ENCODE measurements at regions not wholly inside any gene's neighbourhood (a gene's known extent, or its start where the extent isn't known, plus 50 kb on each side); places are given as distances from the start of the nearest gene placed in this dataset.
A peak's percentile ranks its signal among the peaks of the same experiment; 100 is the strongest.

DNA sequence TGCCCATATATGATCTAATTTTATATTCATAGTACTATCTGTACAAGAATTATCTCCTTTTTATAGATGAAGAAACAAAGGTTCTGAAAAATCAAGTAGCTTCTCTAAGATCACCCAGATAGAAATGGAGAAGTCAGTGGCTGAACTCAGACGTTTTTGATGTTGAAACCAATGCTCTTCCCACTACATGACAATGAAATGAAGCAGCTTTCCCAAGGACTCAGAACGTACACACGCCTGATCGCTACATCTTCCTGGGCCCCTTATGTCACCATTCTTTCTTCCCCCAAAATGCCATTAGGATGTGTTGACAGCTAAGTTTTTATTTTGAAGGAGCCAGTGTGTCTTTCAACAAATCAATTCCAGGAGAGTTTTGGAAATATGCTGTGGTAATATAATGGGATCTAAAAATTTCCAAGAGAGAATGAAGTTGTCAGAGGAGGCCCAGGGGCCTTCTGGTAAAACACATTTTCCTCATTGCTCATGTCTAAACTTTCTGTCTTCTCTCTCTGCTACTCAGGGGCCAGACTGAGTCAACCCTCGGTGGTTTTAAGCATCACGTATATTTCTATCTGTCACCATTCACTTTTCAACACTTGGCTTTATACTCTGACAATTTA lies 98.1 kb upstream of the COL21A1 start:
- no peak for FAIRE-seq

DNA sequence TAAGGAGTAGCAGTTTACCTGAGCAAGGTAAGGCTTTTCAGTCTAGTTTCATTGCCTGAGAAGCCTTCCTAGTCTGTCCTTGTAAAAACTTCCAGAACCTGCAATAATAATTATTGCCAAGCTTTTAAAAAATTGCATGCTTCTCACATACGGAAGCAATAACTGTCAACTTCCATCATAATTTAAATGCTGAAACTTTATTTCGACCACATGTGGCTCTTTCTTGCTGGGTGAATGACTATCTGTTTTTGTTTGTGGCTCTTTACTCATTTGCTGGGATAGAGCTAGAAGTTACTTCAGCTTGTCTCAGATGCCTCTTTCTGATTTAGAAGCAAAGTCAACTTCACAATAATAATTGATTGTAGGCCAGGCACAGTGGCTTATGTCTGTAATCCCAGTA lies 95.9 kb upstream of the COL21A1 start:
- peak; percentile 96 for FAIRE-seq

GRCh38 chr6:56339524-56339923 lies 92.1 kb upstream of the COL21A1 start:
- no peak for FAIRE-seq

DNA sequence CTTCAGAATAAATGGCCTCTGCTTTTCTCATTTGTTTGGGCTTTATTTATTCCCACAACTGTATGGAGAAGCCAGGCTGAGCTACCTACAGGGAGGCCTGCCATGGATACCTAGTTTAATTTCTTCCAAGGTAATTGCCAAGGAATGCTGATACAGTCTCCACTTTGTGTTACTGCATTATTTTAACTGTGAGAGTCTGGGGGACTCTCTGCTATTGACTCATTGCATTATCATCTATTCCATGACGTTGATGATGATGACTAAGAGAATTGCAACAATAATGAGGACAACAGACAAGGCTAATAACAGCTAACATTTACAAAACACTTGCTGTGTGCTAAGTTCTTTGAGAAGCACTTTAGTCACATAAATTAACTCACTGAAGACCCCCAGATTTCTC lies 88.3 kb upstream of the COL21A1 start:
- FAIRE-seq = no peak

GRCh38 chr6:56334937-56335336 lies 87.6 kb upstream of the COL21A1 start:
- no peak for FAIRE-seq

DNA sequence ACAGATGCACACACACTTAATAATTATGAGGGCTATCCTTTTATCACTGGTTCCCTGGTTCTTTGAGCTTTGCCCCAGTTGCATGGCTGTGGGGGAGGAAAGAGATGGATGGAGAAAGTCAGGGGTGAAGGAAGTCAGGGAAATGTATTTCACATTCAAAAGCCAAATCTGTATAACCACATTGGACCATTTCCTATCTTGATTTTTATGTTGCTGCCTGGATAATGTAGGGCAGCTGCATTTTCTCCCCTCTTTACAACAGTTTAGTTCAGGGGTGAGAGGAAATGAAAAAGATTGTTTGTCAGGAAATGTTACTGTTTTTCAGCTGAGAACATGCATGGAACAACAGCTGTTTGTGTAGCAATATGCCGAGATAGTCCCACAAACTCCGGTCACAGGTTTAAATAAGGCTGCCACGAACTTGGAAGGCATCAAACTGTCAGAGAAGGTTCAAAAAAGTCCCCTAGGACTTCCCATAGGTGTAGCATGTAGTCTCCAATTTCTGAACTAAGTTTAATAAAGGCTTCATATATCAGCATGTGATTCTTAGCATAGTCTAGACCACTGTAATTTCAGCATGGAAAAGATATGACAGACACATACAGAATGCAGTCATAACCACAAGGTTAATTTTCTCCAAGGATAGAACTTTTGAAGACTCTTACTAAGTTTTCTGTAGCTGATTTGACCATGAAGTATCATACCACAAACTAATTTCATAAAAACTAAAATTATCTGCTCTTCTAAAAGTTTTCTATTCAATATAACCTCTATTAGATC lies 82.1 kb upstream of the COL21A1 start:
- peak; percentile 95 for FAIRE-seq

DNA sequence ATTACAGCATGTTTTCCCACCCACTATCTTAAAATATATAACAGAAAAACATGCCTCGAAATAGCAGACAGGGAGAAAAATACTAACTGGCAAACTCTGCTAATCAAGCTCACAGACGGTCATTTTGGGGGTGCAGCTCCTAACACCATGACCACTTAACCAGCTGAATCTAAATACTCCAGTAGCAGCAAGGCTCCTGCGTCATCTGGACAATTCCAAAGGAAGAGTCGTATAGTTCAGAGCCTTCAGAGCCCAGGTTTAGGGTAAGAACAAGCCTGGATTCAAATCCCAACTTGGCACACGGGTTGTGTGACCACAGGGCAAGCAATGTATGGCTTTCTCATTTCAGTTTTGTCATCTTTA lies 81.3 kb upstream of the COL21A1 start:
- no peak for FAIRE-seq

DNA sequence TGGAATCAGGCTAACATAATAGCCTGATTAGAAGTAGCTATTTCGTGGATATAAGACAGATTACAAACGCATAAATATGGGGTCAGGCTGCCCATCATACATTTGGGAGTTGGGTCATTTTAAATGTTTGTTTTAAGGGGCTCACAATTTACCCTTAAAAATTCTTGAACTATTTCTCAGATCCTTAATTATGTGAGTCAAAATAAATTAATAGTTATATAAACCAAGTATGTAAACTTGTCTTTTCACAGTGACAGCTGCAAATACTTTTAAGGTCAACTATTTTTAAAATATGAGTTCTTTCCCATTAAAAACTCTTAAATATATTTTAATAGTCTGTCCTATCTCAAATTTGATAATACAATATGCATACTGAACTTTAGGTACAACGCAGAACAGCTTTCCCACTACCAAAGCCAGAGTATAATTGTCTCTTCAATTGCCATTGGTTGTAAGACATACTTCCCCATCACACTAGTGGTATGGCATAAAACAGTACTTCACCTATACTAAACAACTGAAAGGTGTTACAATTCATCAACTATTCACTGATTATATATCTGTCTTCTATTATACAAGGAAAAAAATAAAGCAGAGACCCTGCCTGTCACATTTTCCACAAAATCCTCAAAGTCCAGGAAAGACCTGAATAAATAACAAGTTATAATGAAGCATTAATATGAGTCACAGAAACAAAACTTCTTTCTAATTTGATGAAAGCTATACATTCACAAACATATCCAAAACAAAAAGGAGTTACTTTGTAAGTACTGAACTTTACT lies 80.8 kb upstream of the COL21A1 start:
- FAIRE-seq = peak; percentile 97

DNA sequence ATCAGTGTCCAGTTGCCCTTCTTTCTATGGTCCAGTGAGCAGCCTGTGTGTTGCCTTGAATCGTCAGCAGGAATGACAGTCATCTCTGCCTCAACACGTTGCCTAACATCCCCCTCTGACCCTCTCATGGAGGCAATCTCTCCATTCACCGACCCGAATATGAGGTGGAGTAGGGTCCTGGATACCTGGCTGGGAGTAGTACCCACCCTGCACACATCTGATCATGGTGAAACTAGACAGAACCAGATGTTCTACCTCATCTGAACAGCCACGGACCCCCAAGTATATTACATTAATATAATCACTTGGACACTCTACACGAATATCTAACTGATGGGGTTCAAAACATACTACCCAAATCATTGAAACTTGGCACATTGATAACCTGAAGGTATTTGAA lies 77.0 kb upstream of the COL21A1 start:
- no peak for FAIRE-seq

- no peak for FAIRE-seq
Measured at GRCh38 chr6:56318851-56319250, 71.5 kb upstream of the COL21A1 start.

- no peak for FAIRE-seq
Measured at GRCh38 chr6:56314683-56315523, 67.5 kb upstream of the COL21A1 start.

DNA sequence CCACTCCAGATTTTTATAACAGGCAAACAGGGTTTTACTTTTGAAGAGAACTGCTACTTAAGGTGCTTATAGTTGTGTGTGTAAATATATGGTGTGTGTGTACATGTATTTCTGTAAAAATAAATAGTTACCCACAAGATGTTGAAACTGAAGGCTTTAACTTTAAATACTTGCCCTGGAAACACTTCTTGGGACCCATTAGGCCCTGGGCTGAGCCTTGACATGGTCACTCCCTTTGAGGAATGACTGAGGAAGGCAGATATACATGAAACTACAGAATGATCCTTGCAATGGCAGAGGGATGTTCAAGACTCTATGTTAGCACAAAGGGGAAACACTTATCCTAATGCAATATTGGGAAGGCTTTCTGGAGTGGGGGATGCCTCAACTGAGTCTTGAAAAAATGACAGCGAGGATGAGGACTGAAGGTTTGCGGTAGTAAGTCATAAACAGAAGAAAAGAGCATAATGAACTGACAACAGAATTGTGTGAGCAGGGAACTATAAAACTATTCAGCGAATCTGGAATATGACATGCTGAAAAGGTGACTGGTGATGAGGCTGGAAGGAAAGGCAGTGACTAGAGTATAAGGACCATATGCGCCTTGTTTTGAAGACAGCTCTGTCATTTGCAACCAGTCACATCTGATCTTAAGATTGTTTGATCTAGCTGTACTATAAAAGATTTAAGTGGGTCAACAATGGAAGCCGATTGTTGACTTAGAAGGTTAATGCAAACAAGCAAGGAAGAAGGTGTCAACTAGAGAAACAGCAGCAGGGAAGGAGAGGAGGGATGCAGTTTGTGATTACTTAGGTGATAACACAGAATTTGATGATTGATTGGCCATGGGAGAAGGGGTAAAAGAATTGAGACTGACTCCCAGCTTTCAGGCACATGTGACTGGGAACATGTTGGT lies 64.4 kb upstream of the COL21A1 start:
- FAIRE-seq = no peak

- peak; percentile 4 for FAIRE-seq
Measured at GRCh38 chr6:56311061-56311460, 63.7 kb upstream of the COL21A1 start.

DNA sequence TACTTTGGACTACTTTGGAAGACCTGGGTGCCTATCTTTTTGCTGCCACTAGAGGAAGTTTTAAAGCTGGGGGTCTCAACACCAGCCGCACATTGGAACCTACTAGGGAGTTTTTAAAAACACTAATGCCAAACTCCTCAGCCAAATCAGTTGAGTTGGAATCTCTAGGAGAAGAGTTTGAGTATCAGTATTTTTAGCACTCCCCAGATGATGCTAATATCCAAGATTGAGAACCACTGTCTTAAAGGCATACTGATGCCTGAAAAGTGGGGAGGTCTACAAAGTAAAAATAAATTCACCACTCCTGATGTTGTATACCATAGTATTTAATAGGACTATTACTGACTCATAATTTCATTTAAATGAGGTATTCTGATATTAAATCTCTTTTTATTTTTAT lies 62.9 kb upstream of the COL21A1 start:
- FAIRE-seq = no peak

GRCh38 chr6:56299916-56300315 lies 52.5 kb upstream of the COL21A1 start:
- FAIRE-seq = no peak

DNA sequence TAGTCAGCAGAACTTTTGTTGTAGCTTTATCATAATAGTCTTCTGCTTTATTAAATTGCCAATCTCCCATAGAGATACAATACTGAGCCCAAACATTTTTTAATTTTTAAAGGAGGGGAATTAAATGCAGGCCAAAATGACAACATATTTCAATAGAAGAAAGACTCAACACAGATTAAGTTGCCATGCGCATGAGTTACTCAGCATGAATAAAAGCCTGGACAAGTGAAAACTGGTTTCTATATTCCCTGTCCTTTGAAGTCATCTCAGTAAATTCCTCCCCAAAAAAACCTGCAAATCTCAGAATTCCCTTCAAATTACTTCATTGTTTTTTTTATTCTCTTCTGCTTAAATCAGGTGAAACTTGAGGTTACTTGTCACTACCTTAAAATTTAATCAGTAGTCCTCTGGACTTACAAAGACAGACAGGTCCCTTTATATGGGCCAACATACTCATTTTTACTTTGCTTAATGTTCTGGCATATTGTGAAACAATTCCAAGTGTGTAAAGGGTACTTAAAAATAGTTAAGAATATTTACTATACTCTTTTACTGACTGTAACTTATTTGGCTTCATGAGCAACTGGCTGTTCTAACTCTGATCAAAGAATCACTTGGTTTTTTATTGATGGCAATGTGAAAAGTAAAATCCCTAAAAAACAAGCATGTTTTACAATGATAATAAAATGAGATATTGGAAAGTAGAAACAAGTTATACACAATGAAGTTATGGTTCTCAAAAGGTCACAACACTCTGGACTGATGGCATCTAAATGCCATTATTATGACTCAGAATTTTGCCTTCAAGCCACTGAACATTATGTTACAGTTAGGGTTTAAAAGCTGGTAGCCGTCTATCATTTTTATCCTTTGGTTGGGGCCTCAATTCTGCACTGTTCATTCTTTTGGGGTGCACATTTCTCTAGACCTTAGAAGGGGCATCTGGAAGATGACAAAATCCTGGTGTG lies 49.9 kb upstream of the COL21A1 start:
- FAIRE-seq = peak; percentile 23
